GM12872 (cell line): ENCODE measurements at regions not wholly inside any gene's neighbourhood (a gene's known extent, or its start where the extent isn't known, plus 50 kb on each side); places are given as distances from the start of the nearest gene placed in this dataset.

Source experiments
- CTCF ChIP-seq: IDR thresholded peaks from 3 replicates; pipeline ENCODE4 v1.5.1; 2011; ENCODE audit warnings: low read depth, mild to moderate bottlenecking, low read length, moderate library complexity; ENCODE audit not compliant: insufficient read depth

DNA sequence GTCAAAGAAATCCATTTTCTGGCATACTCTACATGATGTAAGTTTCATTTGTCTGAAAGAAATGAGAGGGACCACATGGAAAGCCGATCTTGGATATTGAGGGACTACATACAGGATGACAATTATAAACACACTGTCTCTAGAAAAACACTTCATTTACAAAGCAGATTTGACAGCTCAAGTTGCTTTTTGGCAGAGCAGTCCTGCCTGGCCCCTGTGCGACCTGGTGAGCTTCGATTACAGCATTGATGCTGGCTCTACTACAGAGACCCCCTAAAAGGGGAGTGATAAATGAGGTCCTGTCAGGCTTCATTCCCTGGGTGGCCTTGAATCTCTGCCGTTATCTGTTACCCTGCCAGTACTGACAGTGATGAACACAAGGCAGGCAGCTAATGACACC, 215.2 kb upstream of the NOCT start:
- TF ChIP-seq CTCF: no peak

- TF ChIP-seq CTCF: no peak
Observed at GRCh38 chr4:138798404-138798803, 217.2 kb upstream of the NOCT start.

DNA sequence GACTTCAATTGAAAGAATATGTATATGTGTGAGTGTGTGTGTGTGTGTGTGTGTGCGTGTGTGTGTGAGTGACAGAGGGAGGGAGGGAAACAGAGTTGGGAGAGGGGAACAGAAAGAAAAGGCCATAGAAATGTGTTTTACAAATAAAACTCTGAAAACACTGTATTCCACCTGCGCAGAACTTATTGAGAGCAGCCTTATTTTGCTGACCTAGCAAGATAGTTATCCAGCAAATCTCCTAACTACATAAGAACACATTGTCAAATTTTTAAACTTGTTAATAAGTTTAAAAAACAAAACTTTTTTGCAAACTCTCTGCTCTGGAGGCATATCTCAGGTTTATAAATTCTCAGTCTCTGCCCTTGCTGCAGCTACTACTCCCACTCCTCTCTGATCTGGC, 217.9 kb upstream of the NOCT start:
- no peak for TF ChIP-seq CTCF

DNA sequence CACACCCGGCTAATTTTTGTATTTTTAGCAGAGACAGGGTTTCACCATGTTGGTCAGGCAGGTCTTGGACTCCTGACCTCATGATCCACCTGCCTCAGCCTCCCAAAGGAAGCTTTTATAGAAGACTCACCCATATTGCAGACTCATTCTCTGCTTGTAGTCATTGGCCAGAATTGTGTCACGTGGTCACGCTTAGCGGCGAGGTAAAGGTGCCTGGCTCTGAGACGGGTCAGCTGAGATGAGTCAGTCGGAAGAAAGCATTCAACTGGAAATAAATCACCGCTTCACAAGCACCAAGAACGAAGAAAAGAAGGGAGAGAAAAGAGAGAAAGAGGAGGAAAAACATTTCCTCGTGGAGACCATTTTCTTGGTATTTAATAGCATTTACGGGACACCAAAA, 218.8 kb upstream of the NOCT start:
- no peak for TF ChIP-seq CTCF

DNA sequence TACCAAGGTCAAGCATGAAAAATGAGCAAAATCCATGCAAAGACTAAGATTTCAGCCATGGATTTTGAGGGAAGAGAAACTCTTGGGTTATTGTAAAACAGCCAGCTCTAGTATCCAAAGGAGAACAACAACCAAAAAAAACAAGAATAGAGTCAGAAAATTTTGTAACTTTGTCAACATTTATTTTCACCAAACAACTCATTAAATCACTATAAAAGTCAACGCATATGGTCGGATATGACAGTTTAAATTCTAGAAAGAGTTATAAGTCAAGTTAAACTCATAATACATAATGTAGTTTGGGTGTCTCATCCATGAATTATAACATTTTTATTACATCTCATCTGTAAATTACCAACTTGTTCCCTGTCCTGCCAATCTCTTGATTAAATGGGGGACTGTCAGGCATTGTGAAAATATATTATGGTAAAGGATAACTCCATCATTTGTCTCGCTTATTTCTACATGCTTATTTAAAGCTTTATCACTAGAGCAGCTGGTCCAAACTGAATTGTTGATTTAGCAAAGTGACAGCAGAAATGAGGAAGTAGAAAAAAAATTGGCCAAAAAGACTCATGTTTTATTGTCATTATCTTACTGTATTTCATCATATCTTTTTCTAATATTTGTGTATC, 224.8 kb upstream of the NOCT start:
- TF ChIP-seq CTCF: no peak

GRCh38 chr4:138789796-138790195, 225.8 kb upstream of the NOCT start:
- no peak for TF ChIP-seq CTCF

- no peak for TF ChIP-seq CTCF
Observed at GRCh38 chr4:138788857-138789256, 226.7 kb upstream of the NOCT start.

- TF ChIP-seq CTCF: no peak
Observed at GRCh38 chr4:138788267-138788790, 227.3 kb upstream of the NOCT start.
